Tibial nerve (tissue), 4 donors: ENCODE measurements at regions not wholly inside any gene's neighbourhood (a gene's known extent, or its start where the extent isn't known, plus 50 kb on each side); places are given as distances from the start of the nearest gene placed in this dataset.

Source experiments
- DNase-seq, 2 donors: peaks; one replicate each; pipeline ENCODE4 v3.0.0-alpha.2; 2019; ENCODE audit warnings: low spot score in 2 of 2
- H3K27ac ChIP-seq, 4 donors: fragments of 200-600 bp; sonication (generic) in 3 of 4; one replicate each; pipeline ENCODE4 v1.5.1; 2017 to 2019; ENCODE audit warnings: mild to moderate bottlenecking in 1 of 4
- H3K27me3 ChIP-seq, 2 donors: fragments of 200-600 bp; sonication (generic) in 1 of 2; one replicate each; pipeline versions ENCODE4 v1.5.1 to v1.6.0; 2017 to 2019
- H3K36me3 ChIP-seq, 3 donors: fragments of 200-600 bp; sonication (generic); one replicate each; pipeline ENCODE4 v1.5.1; 2018 to 2019
- H3K4me1 ChIP-seq, 4 donors: fragments of 200-600 bp; sonication (generic) in 3 of 4; one replicate each; pipeline ENCODE4 v1.5.1; 2017 to 2019
- H3K4me3 ChIP-seq, 4 donors: fragments of 200-600 bp; sonication (generic) in 3 of 4; one replicate each; pipeline ENCODE4 v1.5.1; 2017 to 2019; ENCODE audit warnings: mild to moderate bottlenecking in 1 of 4, moderate library complexity in 1 of 4
- H3K9me3 ChIP-seq, 4 donors: fragments of 200-600 bp; sonication (generic) in 3 of 4; one replicate each; pipeline ENCODE4 v1.5.1; 2017 to 2019
- CTCF ChIP-seq, 5 experiments: fragments of 200-600 bp in 3 of 5; fragments of 450-650 bp in 2 of 5; sonication (generic) in 3 of 5; IDR thresholded peaks; one replicate each; pipeline ENCODE4 v1.5.1; 2016 to 2019; ENCODE audit warnings: antibody characterized with exemption in 5 of 5, mild to moderate bottlenecking in 3 of 5, moderate library complexity in 2 of 5
- EP300 ChIP-seq, 2 donors: sonication (generic); formaldehyde crosslinking; IDR thresholded peaks; one replicate each; pipeline ENCODE4 v1.6.1; 2017; ENCODE audit warnings: antibody characterized with exemption in 2 of 2, mild to moderate bottlenecking in 1 of 2
- POLR2A ChIP-seq, 2 donors: fragments of 450-650 bp; IDR thresholded peaks; one replicate each; pipeline ENCODE4 v1.6.1; 2017; ENCODE audit warnings: antibody characterized with exemption in 2 of 2, mild to moderate bottlenecking in 2 of 2, moderate library complexity in 2 of 2
- WGBS, 2 donors: methylation state at CpG; one replicate each; pipeline ENCODE4 v1.1.5; 2018; 5-methylcytosine and 5-hydroxymethylcytosine counted together

- TF ChIP-seq CTCF (IDR thresholded peaks at IDR 0.05) (no peak), POLR2A (IDR thresholded peaks at IDR 0.05) (no peak), EP300 (IDR thresholded peaks at IDR 0.05) (no peak)
- WGBS, 2 donors: 92 to 97% methylated on average over 2 of the region's 2 CpGs
These were observed 477.2 kb downstream of the ZEB2 start for GRCh38 chr2:144042751-144043150.

GRCh38 chr2:144041612-144042011 lies 478.3 kb downstream of the ZEB2 start:
- TF ChIP-seq EP300 (IDR thresholded peaks at IDR 0.05) (no peak), CTCF (IDR thresholded peaks at IDR 0.05) (no peak), POLR2A (IDR thresholded peaks at IDR 0.05) (no peak)
- H3K36me3 ChIP-seq: no peaks in the 10 kb centered on the region
- WGBS, 2 donors: 97 to 100% methylated on average over 1 of the region's 1 CpG
- no peak overlapping the region for H3K4me3 ChIP-seq
- H3K4me1 ChIP-seq: no peaks in the 10 kb centered on the region
- H3K27me3 ChIP-seq: no peaks in the 10 kb centered on the region
- H3K27ac ChIP-seq: no peak overlapping the region
- H3K9me3 ChIP-seq: no peaks in the 10 kb centered on the region
- no peak for DNase-seq

More at GRCh38 chr2:144042751-144043150, 477.2 kb downstream of the ZEB2 start:
- no peaks in the 10 kb centered on the region for H3K4me1 ChIP-seq
- no peak overlapping the region for H3K27ac ChIP-seq
- no peaks in the 10 kb centered on the region for H3K36me3 ChIP-seq
- no peak overlapping the region for H3K4me3 ChIP-seq
- no peaks in the 10 kb centered on the region for H3K27me3 ChIP-seq
- H3K9me3 ChIP-seq: no peaks in the 10 kb centered on the region
- no peak for DNase-seq

GRCh38 chr2:144040834-144041233 lies 479.1 kb downstream of the ZEB2 start:
- no peak for TF ChIP-seq EP300 (IDR thresholded peaks at IDR 0.05)
- Histone ChIP-seq H3K27ac (no peak overlapping the region), H3K4me1 (no peaks in the 10 kb centered on the region), H3K36me3 (no peaks in the 10 kb centered on the region), H3K4me3 (no peak overlapping the region), H3K9me3 (no peaks in the 10 kb centered on the region), H3K27me3 (no peaks in the 10 kb centered on the region)
- no peak for DNase-seq
- WGBS, 2 donors: 96 to 98% methylated on average over 2 of the region's 2 CpGs

- no peaks in the 10 kb centered on the region for H3K4me1 ChIP-seq
- no peaks in the 10 kb centered on the region for H3K36me3 ChIP-seq
- no peak overlapping the region for H3K27ac ChIP-seq
- DNase-seq: no peak
- no peak for TF ChIP-seq EP300 (IDR thresholded peaks at IDR 0.05)
- no peak for TF ChIP-seq CTCF (IDR thresholded peaks at IDR 0.05)
- TF ChIP-seq POLR2A (IDR thresholded peaks at IDR 0.05): no peak
- H3K27me3 ChIP-seq: no peaks in the 10 kb centered on the region
- H3K9me3 ChIP-seq: no peaks in the 10 kb centered on the region
- H3K4me3 ChIP-seq: no peak overlapping the region
These were observed 487.4 kb downstream of the ZEB2 start for GRCh38 chr2:144032566-144032965.

GRCh38 chr2:144030791-144031190 lies 489.1 kb downstream of the ZEB2 start:
- Histone ChIP-seq H3K9me3 (no peaks in the 10 kb centered on the region), H3K4me1 (no peaks in the 10 kb centered on the region), H3K27ac (no peak overlapping the region), H3K4me3 (no peak overlapping the region), H3K36me3 (no peaks in the 10 kb centered on the region), H3K27me3 (no peaks in the 10 kb centered on the region)
- WGBS, 2 donors: 62 to 70% methylated on average over 5 of the region's 5 CpGs
- DNase-seq: no peak
- no peak for TF ChIP-seq POLR2A (IDR thresholded peaks at IDR 0.05)
- TF ChIP-seq CTCF (IDR thresholded peaks at IDR 0.05): no peak
- no peak for TF ChIP-seq EP300 (IDR thresholded peaks at IDR 0.05)

- Histone ChIP-seq H3K4me3 (no peak overlapping the region), H3K4me1 (no peaks in the 10 kb centered on the region), H3K9me3 (peaks cover 0 to 5% (median 0%) of the 10 kb centered on the region in 4 donors), H3K36me3 (no peaks in the 10 kb centered on the region), H3K27me3 (no peaks in the 10 kb centered on the region), H3K27ac (no peak overlapping the region)
- TF ChIP-seq POLR2A (IDR thresholded peaks at IDR 0.05) (no peak), EP300 (IDR thresholded peaks at IDR 0.05) (no peak), CTCF (IDR thresholded peaks at IDR 0.05) (no peak)
- 85 to 95% methylated on average over 4 of the region's 4 CpGs for WGBS, 2 donors
- DNase-seq: no peak
These were observed 492.3 kb downstream of the ZEB2 start for GRCh38 chr2:144027593-144027992.
